SH-SY5Y (cell line): ENCODE measurements at regions not wholly inside any gene's neighbourhood (a gene's known extent, or its start where the extent isn't known, plus 50 kb on each side); places are given as distances from the start of the nearest gene placed in this dataset.

Source experiments
- GATA2 ChIP-seq: IDR thresholded peaks from 2 replicates; pipeline ENCODE4 v1.6.1; 2011; ENCODE audit warnings: mild to moderate bottlenecking, low read depth, low read length
- GATA3 ChIP-seq: IDR thresholded peaks from 2 replicates; pipeline ENCODE4 v1.6.1; 2011; ENCODE audit warnings: low read depth, mild to moderate bottlenecking, low read length, moderate library complexity

DNA sequence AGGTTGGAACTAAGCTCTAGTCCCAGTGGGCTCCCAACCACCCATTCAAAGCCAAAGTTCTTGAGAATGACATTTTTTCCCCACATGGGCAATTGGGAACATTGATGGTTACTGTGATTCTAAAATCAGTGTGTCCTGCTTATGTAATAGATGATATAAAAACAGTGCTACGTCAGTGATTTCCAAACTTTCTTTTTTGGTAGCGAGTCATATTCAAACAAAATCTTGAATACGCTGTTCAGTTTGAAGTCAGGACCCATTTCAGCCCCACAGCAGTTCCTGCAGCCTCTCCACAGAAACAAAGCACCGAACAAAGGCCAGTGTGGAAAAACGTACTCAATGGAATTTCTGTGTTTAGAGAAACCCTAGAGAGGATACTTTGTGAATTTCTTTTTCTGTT lies 170.0 kb upstream of the OLIG3 start:
- TF ChIP-seq GATA2 (no peak), GATA3 (no peak)

DNA sequence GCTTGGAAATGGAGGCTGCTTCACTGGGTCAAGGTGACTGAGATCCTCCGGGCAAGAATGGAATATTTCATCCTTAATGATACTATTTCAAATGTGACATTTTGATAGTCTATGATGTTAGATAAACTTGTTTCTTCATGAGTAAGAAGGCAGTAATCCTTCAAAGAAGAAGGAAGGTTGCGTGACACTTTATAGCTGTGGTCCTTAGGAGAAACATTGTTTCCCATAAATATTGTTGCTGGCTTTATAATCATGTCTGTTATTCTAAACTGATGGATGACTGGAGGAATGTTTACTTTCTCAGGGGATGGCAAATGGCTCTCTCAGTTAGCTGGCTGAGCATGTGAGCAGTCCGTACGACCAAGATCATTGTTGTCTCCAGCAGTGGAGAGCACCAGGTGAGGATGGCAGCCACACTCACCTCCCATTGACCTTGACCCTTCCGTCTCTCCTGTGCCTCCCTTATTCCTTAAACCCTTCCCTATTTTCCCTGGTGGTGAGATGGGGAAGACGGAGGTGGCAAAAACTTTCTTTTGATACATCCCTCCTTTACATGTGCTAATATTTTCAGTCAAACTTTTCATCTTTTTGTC lies 171.2 kb upstream of the OLIG3 start:
- no peak for TF ChIP-seq GATA3
- TF ChIP-seq GATA2 = no peak

DNA sequence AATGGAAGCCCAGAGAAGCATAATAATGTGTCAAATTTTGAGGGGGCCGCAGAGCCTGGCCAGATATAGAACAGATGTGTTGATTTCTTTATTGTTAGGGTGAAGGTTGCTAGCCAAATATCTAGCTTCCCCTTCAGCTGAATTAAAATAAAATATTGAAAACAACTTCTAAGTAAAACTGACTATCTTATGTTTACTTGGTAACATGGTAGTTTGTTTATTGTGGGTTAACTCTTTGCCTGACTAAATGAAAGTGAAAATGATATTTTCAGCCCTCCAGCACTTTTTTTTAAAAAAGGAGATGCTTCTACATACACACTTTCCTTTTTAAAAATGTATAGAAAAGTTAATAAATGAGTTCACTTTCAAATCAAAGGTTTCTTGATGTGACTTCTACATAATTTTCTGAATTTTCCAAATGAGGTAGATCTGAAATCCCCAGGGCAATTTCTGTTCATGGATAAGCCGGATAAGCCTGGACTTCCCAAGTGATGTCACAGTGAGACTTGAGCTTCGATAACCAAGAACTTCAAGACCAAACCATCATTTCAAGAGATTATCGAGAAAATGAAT lies 172.1 kb upstream of the OLIG3 start:
- TF ChIP-seq GATA3 = no peak
- TF ChIP-seq GATA2 = no peak

DNA sequence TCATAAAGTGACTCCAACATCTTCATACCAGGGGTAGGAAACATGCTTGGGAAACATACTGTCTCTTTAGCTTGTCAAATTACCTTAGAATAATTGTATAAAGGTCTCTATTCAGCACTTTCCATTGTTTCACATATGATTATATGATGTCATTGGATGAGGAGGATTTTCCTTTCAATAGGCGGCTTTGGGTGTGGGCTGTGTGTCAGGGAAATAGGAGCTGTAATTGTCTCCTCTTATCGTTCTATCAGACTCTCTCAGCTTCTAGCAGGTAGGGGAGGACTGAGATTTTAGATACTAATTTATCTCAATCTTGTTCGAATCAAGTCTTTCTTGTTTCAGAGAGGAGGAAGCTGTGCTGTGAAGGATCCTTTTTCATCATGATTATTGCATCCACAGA lies 179.4 kb upstream of the OLIG3 start:
- no peak for TF ChIP-seq GATA3
- no peak for TF ChIP-seq GATA2

DNA sequence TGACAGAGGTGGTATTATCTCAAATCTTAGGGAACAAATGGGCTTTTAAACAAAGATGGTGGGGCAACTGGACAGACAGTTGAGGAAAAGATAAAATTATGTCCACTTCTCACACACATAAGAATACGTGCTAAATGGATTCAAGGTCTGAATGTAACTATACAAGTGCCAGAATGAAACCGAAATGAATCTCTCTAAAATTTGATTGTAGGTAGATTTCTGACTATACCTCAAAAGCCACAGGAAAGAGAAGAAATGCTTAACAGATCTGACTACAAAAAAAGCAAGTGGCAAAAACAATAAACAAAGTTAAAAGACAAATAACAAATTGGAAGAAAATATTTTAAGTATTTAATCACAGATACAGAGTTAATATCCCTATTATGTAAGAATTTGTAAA lies 182.7 kb upstream of the OLIG3 start:
- TF ChIP-seq GATA3 = no peak
- no peak for TF ChIP-seq GATA2

DNA sequence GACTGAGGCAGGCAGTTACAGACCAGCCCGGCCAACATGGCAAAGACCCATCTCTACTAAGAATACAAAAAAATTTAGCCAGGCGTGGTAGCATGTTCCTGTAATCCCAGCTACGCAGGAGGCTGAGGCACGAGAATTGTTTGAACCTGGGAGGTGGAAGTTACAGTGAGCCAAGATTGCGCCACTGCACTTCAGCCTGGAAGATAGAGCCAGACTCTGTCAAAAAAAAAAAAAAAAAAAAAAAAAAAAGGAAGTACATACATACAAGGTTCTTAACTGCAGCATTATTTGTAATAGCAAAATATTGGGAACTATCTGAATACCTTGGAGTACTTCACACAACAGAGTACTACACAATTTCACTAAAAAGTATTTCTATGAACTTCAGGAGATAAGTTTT lies 183.5 kb upstream of the OLIG3 start:
- no peak for TF ChIP-seq GATA3
- TF ChIP-seq GATA2 = no peak

DNA sequence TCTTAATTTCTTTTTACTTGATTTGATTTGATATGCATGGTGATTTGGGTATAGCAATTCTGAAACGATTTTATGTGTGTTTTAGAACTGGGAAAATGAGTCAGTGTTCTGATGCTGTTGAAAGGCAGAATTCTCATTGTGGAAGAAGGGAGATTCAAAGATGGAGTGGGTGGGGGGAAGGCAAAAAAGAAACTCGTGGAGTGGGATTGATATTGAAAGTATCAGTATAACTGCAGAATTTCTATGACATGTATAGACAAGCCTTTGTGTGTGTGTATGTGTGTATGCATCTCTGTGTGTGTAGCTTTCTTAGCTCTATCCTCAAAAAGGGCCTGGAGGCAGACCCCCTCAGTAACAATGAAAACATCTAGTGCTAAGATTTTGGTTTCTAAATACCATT lies 184.3 kb upstream of the OLIG3 start:
- TF ChIP-seq GATA2 = no peak
- TF ChIP-seq GATA3 = no peak

DNA sequence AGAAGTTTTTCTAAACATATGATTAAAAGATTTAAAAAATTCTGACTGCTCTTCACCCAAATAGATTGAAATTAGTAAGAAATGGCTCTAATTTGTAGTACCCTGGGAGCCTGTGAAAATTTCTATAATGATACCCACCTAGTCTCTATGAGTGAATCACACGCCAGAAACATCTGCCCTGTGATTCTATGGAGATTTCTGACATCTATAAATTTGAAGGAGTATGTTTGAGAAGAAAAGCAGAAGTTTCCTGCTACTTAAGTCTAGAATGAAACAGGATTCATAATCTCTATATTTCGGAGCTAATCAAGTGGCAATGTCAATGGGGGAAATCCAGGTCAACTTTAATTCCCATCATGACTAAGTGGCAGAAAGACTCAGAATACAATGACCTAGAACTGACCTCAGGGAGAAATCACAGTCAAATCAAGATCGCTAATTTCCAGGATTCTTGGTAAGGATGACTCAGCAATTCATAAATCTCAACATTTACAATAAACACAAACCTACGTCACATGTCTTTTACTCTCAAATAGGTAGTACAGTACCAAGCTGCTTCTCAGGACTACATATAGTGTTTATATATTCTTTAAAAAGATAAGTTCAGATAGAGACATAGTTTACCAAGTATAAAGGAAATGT lies 186.2 kb upstream of the TNFAIP3 start:
- TF ChIP-seq GATA3 (no peak), GATA2 (no peak)

DNA sequence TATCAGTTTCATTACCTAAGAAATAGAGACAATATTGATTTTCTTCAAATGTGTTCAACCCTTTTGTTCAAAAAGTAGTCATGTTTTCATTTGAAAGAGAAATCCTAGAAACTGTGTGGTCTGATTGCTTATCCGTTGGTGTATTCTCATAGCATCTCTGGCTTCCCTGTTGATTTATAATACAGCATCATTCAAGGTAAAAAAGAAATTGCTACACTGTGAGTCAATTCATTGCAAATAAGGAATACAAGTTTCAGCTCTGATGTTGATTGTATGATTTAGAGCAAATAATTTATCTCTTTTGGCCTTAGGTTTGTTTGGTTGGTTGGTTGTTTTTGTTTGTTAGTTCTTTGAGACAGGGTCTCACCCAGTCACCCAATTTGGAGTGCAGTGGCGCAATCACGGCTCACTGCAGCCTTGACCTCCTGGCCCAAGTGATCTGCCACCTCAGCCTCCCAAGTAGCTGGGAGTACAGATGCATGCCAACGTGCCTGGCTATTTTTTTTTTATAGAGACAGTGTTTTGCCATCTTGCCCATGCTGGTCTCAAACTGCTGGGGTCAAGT lies 185.5 kb upstream of the TNFAIP3 start:
- TF ChIP-seq GATA3 = no peak
- no peak for TF ChIP-seq GATA2

DNA sequence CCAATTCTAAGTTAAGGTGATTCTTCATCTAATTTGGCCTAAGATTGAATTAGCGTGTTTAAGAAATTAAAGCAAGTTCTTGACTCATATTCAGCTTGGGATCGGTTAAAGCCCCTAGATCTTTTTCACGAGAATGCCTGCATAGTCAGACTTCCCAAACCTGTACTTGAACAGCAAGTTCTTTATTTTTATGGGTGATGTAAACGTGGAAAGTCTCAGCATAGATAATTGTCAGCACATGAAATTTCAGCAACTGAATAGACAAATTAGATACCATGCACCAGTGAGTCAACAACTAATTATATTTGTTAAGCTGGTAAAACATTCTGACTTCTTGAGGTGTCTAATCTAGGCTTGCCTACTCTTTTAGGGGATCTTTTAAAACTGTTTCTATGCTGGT lies 183.1 kb upstream of the TNFAIP3 start:
- TF ChIP-seq GATA2 (no peak), GATA3 (no peak)

DNA sequence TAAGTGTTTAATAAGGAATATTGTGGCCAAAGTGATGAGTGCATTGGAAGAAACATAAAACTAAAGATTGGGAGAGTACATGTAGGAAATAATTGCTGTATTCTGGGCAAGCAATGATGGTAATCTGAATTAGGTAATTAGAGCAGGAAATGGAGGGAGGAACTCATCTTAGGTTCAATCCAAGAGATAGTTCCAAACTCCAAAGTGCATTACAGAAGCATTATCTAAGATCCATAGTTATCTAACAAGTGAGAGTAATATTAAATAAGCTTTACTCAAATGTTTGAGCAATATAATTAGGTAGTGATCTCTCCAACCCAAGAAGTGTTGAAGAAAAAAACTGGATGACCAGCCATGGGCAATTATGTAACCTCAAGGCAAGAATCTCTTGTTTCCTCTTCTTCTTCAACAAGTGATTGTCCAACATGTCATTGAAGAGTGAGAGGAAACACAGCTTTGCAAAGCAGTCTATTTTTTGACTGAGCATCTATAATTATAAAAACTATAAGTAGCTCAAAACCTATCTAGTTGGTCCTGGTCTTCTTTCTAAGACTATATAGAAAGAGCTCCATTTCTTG lies 181.2 kb upstream of the TNFAIP3 start:
- TF ChIP-seq GATA2 = no peak
- TF ChIP-seq GATA3 = no peak

DNA sequence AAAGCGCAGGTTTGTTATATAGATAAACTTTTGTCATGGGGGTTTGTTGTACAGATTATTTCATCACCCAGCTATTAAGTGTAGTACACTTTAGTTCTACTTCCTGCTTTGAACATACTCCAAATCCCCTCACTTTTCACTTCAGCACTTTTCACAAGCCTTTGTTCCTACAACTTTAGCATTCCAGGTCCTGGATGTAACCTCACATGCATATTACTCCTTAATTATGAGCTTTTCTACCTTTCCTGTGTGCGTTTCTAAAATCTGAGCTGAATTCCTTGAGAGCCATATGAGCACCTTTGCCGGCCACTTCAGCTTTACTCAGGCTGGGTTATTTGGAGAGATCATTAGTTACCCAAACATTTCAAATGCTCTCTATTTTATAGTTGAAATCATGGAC lies 179.2 kb upstream of the TNFAIP3 start:
- TF ChIP-seq GATA3 (no peak), GATA2 (no peak)

DNA sequence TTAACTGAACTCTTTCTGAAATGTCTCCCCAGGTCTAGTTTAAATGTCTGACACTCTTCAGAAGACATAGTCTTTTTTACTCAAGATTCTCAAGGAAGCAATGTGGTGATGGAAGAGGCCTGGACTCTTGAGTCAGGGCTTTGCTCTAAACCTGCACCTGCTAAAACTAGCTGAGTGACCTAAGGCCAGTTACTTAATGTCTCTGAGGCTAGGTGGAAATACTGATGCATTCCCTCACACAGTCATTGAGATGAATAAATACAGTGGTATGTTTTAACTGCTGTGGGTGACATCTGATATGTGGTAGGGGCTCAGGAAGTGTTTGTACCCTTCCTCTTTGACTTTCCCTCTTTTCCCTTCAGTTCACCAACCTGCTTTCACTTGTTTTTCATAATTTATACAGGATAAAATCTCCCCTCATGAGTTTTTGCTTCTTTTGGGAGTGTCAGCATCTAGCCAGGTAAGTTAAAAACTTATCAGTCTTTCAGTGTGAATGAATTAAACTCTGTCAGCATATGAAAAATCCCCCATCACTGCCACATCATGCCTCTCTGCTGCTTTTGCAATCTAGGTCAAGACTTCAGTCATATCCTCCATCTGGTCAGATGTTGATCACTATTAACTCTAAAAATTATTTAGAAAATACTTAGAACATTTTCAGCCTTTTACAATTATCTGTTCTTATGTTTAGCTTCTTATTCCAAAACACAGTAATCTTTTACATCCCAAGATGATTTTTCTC lies 178.7 kb upstream of the TNFAIP3 start:
- no peak for TF ChIP-seq GATA3
- no peak for TF ChIP-seq GATA2

DNA sequence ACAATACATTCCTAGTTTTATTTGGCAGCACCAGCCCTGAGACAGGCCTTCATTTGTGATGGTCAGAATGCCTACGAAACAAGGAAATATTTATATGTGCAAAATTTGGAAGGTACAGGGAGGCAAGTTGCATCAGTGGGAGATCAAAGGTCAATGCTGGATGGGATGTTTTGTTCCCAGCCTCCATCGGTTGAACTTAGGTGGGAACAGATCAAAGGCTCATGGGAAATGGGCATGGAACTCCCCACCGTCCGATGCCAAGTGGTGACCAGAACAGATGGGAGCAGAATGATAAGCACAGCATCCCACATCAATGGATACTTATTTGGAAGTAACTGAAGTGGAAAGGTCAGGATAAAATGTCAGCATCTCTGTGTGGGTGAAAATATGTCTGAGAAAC lies 177.7 kb upstream of the TNFAIP3 start:
- TF ChIP-seq GATA3 (no peak), GATA2 (no peak)

DNA sequence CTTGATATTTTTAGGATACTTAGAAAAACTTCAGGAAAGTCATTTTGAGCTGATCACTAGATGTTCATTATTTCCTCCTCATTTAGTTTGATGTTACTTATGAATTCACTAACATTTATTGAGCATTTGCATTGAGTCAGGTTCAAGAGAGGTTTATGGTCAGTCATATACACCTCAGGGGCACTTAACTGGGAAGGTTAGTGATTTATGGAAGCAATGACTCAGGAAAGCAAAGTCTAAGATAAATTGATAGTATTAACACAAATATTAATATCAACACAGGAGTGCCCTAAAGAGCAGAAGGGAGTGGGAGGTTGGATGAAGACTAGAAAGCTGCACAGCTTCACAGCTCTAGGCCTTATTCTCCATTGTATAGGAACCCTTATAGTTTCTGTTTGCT lies 177.0 kb upstream of the TNFAIP3 start:
- TF ChIP-seq GATA2 (no peak), GATA3 (no peak)
